ENCODE measurements at regions not wholly inside any gene's neighbourhood (a gene's known extent, or its start where the extent isn't known, plus 50 kb on each side); places are given as distances from the start of the nearest gene placed in this dataset.

DNA sequence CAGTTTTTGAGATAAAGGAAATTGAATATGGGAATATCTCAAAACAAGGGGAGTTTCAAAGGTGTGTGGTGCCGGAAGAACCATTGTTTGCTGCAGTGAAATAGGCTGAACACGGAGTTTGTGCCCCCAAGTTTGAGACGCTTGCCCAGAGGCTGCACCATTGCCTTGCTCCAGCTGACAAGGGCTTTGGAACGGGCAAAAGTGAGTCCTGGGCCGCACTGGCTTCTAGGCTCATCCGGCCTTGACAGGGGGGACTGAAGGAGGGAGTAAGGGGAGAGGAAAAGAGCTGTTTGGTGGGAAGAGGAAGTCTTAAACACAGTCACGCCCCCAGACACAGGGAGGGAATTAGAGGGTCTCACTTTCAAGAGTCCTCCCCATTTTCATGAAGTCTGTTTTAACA lies 269.9 kb downstream of the FAM43A start:
- H3K9ac ChIP-seq (ENCODE audit: low read depth, low read length, poor library complexity, severe bottlenecking) = no peak overlapping the region

GRCh38 chr3:194955979-194956696 lies 270.5 kb downstream of the FAM43A start:
- Histone ChIP-seq H3K4me3 (ENCODE audit: low read length, poor library complexity, severe bottlenecking) (no peak overlapping the region), H2AFZ (ENCODE audit: low read length) (no peak overlapping the region), H3K9me2 (replicated peaks; ENCODE audit: low read depth, low read length) (no peaks in the 10 kb centered on the region), H3K79me2 (ENCODE audit: insufficient read depth, low read length) (no peaks in the 10 kb centered on the region), H3K9me3 (ENCODE audit: insufficient read depth, low read depth, low read length) (no peaks in the 10 kb centered on the region), H3F3A (ENCODE audit: low read depth) (no peaks in the 10 kb centered on the region), H3K9ac (ENCODE audit: low read depth, low read length, poor library complexity, severe bottlenecking) (no peak overlapping the region), H3K4me2 (ENCODE audit: low read depth, low read length, poor library complexity, severe bottlenecking) (no peak overlapping the region), H3K36me3 (ENCODE audit: insufficient read depth, low read length) (no peaks in the 10 kb centered on the region), H3K4me1 (ENCODE audit: insufficient read depth, low read length, poor library complexity, severe bottlenecking) (peaks cover 21% of the 10 kb centered on the region), H4K20me1 (ENCODE audit: insufficient read depth, low read length, poor library complexity, severe bottlenecking) (no peaks in the 10 kb centered on the region), H3K27me3 (ENCODE audit: insufficient read depth, low read length, poor library complexity, severe bottlenecking) (no peaks in the 10 kb centered on the region)
- TF ChIP-seq EZH2phosphoT487 (IDR thresholded peaks at IDR 0.05; ENCODE audit: borderline replicate concordance) = no peak
- TF ChIP-seq, protein P1, sequence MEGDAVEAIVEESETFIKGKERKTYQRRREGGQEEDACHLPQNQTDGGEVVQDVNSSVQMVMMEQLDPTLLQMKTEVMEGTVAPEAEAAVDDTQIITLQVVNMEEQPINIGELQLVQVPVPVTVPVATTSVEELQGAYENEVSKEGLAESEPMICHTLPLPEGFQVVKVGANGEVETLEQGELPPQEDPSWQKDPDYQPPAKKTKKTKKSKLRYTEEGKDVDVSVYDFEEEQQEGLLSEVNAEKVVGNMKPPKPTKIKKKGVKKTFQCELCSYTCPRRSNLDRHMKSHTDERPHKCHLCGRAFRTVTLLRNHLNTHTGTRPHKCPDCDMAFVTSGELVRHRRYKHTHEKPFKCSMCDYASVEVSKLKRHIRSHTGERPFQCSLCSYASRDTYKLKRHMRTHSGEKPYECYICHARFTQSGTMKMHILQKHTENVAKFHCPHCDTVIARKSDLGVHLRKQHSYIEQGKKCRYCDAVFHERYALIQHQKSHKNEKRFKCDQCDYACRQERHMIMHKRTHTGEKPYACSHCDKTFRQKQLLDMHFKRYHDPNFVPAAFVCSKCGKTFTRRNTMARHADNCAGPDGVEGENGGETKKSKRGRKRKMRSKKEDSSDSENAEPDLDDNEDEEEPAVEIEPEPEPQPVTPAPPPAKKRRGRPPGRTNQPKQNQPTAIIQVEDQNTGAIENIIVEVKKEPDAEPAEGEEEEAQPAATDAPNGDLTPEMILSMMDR (conservative IDR thresholded peaks at IDR 0.05; ENCODE audit: low read length) = no peak

More for the DNA sequence above, 269.9 kb downstream of the FAM43A start:
- no peaks in the 10 kb centered on the region for H3F3A ChIP-seq (ENCODE audit: low read depth)
- H3K4me3 ChIP-seq (ENCODE audit: low read length, poor library complexity, severe bottlenecking) = no peak overlapping the region
- no peaks in the 10 kb centered on the region for H4K20me1 ChIP-seq (ENCODE audit: insufficient read depth, low read length, poor library complexity, severe bottlenecking)
- TF ChIP-seq EZH2phosphoT487 (IDR thresholded peaks at IDR 0.05; ENCODE audit: borderline replicate concordance) = no peak
- TF ChIP-seq, protein P1 (conservative IDR thresholded peaks at IDR 0.05; ENCODE audit: low read length) = no peak
- H3K79me2 ChIP-seq (ENCODE audit: insufficient read depth, low read length) = no peaks in the 10 kb centered on the region
- no peaks in the 10 kb centered on the region for H3K36me3 ChIP-seq (ENCODE audit: insufficient read depth, low read length)
- no peak overlapping the region for H2AFZ ChIP-seq (ENCODE audit: low read length)
- no peaks in the 10 kb centered on the region for H3K9me3 ChIP-seq (ENCODE audit: insufficient read depth, low read depth, low read length)
- H3K9me2 ChIP-seq (replicated peaks; ENCODE audit: low read depth, low read length) = no peaks in the 10 kb centered on the region
- no peak overlapping the region for H3K4me2 ChIP-seq (ENCODE audit: low read depth, low read length, poor library complexity, severe bottlenecking)
- peaks cover 21% of the 10 kb centered on the region for H3K4me1 ChIP-seq (ENCODE audit: insufficient read depth, low read length, poor library complexity, severe bottlenecking)
- no peaks in the 10 kb centered on the region for H3K27me3 ChIP-seq (ENCODE audit: insufficient read depth, low read length, poor library complexity, severe bottlenecking)

- Histone ChIP-seq H4K20me1 (ENCODE audit: insufficient read depth, low read length, poor library complexity, severe bottlenecking) (no peaks in the 10 kb centered on the region), H3K9ac (ENCODE audit: low read depth, low read length, poor library complexity, severe bottlenecking) (no peak overlapping the region), H3K9me2 (replicated peaks; ENCODE audit: low read depth, low read length) (no peaks in the 10 kb centered on the region), H3K36me3 (ENCODE audit: insufficient read depth, low read length) (no peaks in the 10 kb centered on the region), H3K9me3 (ENCODE audit: insufficient read depth, low read depth, low read length) (no peaks in the 10 kb centered on the region), H3K4me1 (ENCODE audit: insufficient read depth, low read length, poor library complexity, severe bottlenecking) (peaks cover 21% of the 10 kb centered on the region), H3K27me3 (ENCODE audit: insufficient read depth, low read length, poor library complexity, severe bottlenecking) (no peaks in the 10 kb centered on the region), H3K4me3 (ENCODE audit: low read length, poor library complexity, severe bottlenecking) (no peak overlapping the region), H2AFZ (ENCODE audit: low read length) (no peak overlapping the region), H3K4me2 (ENCODE audit: low read depth, low read length, poor library complexity, severe bottlenecking) (no peak overlapping the region), H3F3A (ENCODE audit: low read depth) (no peaks in the 10 kb centered on the region), H3K79me2 (ENCODE audit: insufficient read depth, low read length) (no peaks in the 10 kb centered on the region)
- TF ChIP-seq, protein P1 (conservative IDR thresholded peaks at IDR 0.05; ENCODE audit: low read length) = no peak
- no peak for TF ChIP-seq EZH2phosphoT487 (IDR thresholded peaks at IDR 0.05; ENCODE audit: borderline replicate concordance)
Measured at GRCh38 chr3:194956697-194957396, 271.2 kb downstream of the FAM43A start.

Measured in Loucy (cell line).